Heart left ventricle (tissue), 16 donors: ENCODE measurements at regions not wholly inside any gene's neighbourhood (a gene's known extent, or its start where the extent isn't known, plus 50 kb on each side); places are given as distances from the start of the nearest gene placed in this dataset.

ENCODE experiments used
- ATAC-seq, 4 donors: fragments of 200-7000 bp; cut with Tn5 transposase; one replicate each; pipeline ENCODE4 v1.9.1; 2020 to 2022; ENCODE audit warnings: moderate library complexity in 4 of 4, mild to moderate bottlenecking in 3 of 4, moderate number of reproducible peaks in 1 of 4
- DNase-seq, 5 donors: peaks; one replicate each; pipeline ENCODE4 v3.0.0-alpha.2; 2020
- H3K27ac ChIP-seq, 12 donors: fragments of 200-600 bp; sonication (generic) in 4 of 12; one replicate each; pipeline versions ENCODE4 v1.5.0 to v1.8.0; 2016 to 2022; ENCODE audit warnings: mild to moderate bottlenecking in 2 of 12
- H3K27me3 ChIP-seq, 9 donors: fragments of 200-600 bp; sonication (generic) in 2 of 9; one replicate each; pipeline versions ENCODE4 v1.5.1 to v1.8.0; 2016 to 2022; ENCODE audit warnings: mild to moderate bottlenecking in 3 of 9
- H3K36me3 ChIP-seq, 9 donors: fragments of 200-600 bp; sonication (generic) in 2 of 9; one replicate each; pipeline versions ENCODE4 v1.5.0 to v1.8.0; 2018 to 2022; ENCODE audit warnings: mild to moderate bottlenecking in 2 of 9
- H3K4me1 ChIP-seq, 12 donors: fragments of 200-600 bp; sonication (generic) in 4 of 12; one replicate each; pipeline versions ENCODE4 v1.5.0 to v1.8.0; 2016 to 2022; ENCODE audit warnings: mild to moderate bottlenecking in 3 of 12
- H3K4me3 ChIP-seq, 12 donors: fragments of 200-600 bp; sonication (generic) in 4 of 12; one replicate each; pipeline versions ENCODE4 v1.5.0 to v1.8.0; 2017 to 2022; ENCODE audit warnings: mild to moderate bottlenecking in 9 of 12, moderate library complexity in 4 of 12
- H3K9me3 ChIP-seq, 12 donors: fragments of 200-600 bp; sonication (generic) in 4 of 12; one replicate each; pipeline versions ENCODE4 v1.5.0 to v1.8.0; 2016 to 2022; ENCODE audit warnings: mild to moderate bottlenecking in 1 of 12
- CTCF ChIP-seq, 12 donors: fragments of 200-600 bp; sonication (generic) in 4 of 12; IDR thresholded peaks; one replicate each; pipeline versions ENCODE4 v1.5.0 to v1.8.0; 2018 to 2022; ENCODE audit warnings: antibody characterized with exemption in 12 of 12, mild to moderate bottlenecking in 5 of 12
- POLR2A ChIP-seq, 2 donors: fragments of 450-650 bp; IDR thresholded peaks; one replicate each; pipeline ENCODE4 v1.6.1; 2017; ENCODE audit warnings: antibody characterized with exemption in 2 of 2, mild to moderate bottlenecking in 2 of 2, moderate library complexity in 2 of 2
- WGBS, 4 donors: extraction: QIAGEN DNeasy Blood & Tissue Kit in 2 of 4; methylation state at CpG; one replicate each; pipeline versions ENCODE4 v1.1.5 to v1.1.7; 2013 to 2018; 5-methylcytosine and 5-hydroxymethylcytosine counted together
- intact Hi-C, 10 donors: fragments of 100-400 bp; cut with DNase I; formaldehyde crosslinking; loops; one replicate each; pipeline versions ENCODE4 v1.11.1 to v1.14.2; 2022
- donor health status: ischemic (EF 13 %, LVEDD 7.1; RV severe dilation, severe dysfunction).
- donor health status: healthy with polysubstance abuse.
- donor health status: DM: no; HTN: yes; CAD: no.
- donor health status: DM: no; HTN: no; CAD: no.
- donor health status: ischemic (EF 25% LVEDD 6.9; RV normal size, moderate dysfunction).
- donor health status: ischemic (EF 25% LVEDD 5.7; RV mildly dilated, moderate dysfunction).
- donor health status: healthy.
- donor health status: DM: yes; HTN: yes; CAD: no.
- donor health status: ischemic (EF 35%, LVEDD 5.7; RV mildly dilated, moderate dysfunction).
- donor health status: nonischemic (EF 11% LVEDD 7.7; RV severe dilation, severe dysfunction).
- donor health status: DM: yes; HTN: yes; CAD: no.
- donor health status: PGD.
- donor health status: ischemic (EF 29% LVEDD 5.4; RV normal size, mild dysfunction).
- donor health status: nonischemic (EF 23%, LVEDD 6.1; RV moderate dilation, normal function).

- no peaks in the 10 kb centered on the region for H3K4me1 ChIP-seq
- intact Hi-C loops = loop anchor here in 1 of 10 donors (2.0 kb wide), 1 partner anchor 21 kb away; no protein-coding TSS in a partner anchor
- peak overlapping the region in 3 of 12 donors; percentile 4 to 15 (median 8) for H3K4me3 ChIP-seq
- no peaks in the 10 kb centered on the region for H3K36me3 ChIP-seq
- peak in 4 of 5 donors; percentile 27 to 71 (median 48) for DNase-seq
- peak overlapping the region in 7 of 12 donors; percentile 29 to 52 (median 39) for H3K27ac ChIP-seq
- 69 to 78% (median 77%) methylated on average over 10 of the region's 10 CpGs for WGBS, 4 donors
- peak in 1 of 12 donors; percentile 3 for TF ChIP-seq CTCF (IDR thresholded peaks at IDR 0.05)
- TF ChIP-seq POLR2A (IDR thresholded peaks at IDR 0.05) = no peak
- H3K9me3 ChIP-seq = no peaks in the 10 kb centered on the region
- peak; percentile 61 to 99 (median 89) for ATAC-seq
- no peaks in the 10 kb centered on the region for H3K27me3 ChIP-seq
These were observed 123.7 kb upstream of the FAM3C start for GRCh38 chr7:121519548-121520521.

- ATAC-seq (no peak), DNase-seq (no peak)
- H3K27me3 ChIP-seq = no peaks in the 10 kb centered on the region
- no peak overlapping the region for H3K27ac ChIP-seq
- H3K36me3 ChIP-seq = no peaks in the 10 kb centered on the region
- no peaks in the 10 kb centered on the region for H3K4me1 ChIP-seq
- no peak for TF ChIP-seq POLR2A (IDR thresholded peaks at IDR 0.05)
- TF ChIP-seq CTCF (IDR thresholded peaks at IDR 0.05) = no peak
- no peak overlapping the region for H3K4me3 ChIP-seq
- intact Hi-C loops = no loop called here
- 70 to 80% (median 73%) methylated on average over 2 of the region's 2 CpGs for WGBS, 4 donors
- H3K9me3 ChIP-seq = no peaks in the 10 kb centered on the region
These were observed 121.5 kb upstream of the FAM3C start for GRCh38 chr7:121517591-121517990.

- no peak overlapping the region for H3K4me3 ChIP-seq
- H3K4me1 ChIP-seq = no peaks in the 10 kb centered on the region
- intact Hi-C loops = no loop called here
- H3K27me3 ChIP-seq = no peaks in the 10 kb centered on the region
- ATAC-seq = no peak
- TF ChIP-seq CTCF (IDR thresholded peaks at IDR 0.05) = no peak
- no peak for TF ChIP-seq POLR2A (IDR thresholded peaks at IDR 0.05)
- H3K27ac ChIP-seq = no peak overlapping the region
- H3K9me3 ChIP-seq = peaks cover 0 to 6% (median 0%) of the 10 kb centered on the region in 12 donors
- 72 to 87% (median 79%) methylated on average over 1 of the region's 1 CpG for WGBS, 4 donors
- no peaks in the 10 kb centered on the region for H3K36me3 ChIP-seq
- DNase-seq = no peak
These were observed 120.7 kb upstream of the FAM3C start for GRCh38 chr7:121516821-121517220.

GRCh38 chr7:121515630-121516401, 119.7 kb upstream of the FAM3C start:
- Histone ChIP-seq H3K36me3 (no peaks in the 10 kb centered on the region), H3K9me3 (peaks cover 0 to 14% (median 5%) of the 10 kb centered on the region in 12 donors), H3K4me1 (no peaks in the 10 kb centered on the region), H3K27ac (no peak overlapping the region), H3K27me3 (no peaks in the 10 kb centered on the region), H3K4me3 (no peak overlapping the region)
- TF ChIP-seq POLR2A (IDR thresholded peaks at IDR 0.05) (no peak), CTCF (IDR thresholded peaks at IDR 0.05) (no peak)
- DNase-seq = no peak
- no peak for ATAC-seq
- intact Hi-C loops = no loop called here
- 92 to 95% (median 92%) methylated on average over 7 of the region's 7 CpGs for WGBS, 4 donors
